HG02884 (cell line): ENCODE measurements at regions not wholly inside any gene's neighbourhood (a gene's known extent, or its start where the extent isn't known, plus 50 kb on each side); places are given as distances from the start of the nearest gene placed in this dataset.
"Not testable (repeated sequence)": the region's sequence is repeated elsewhere in the genome, so short reads cannot be mapped to it uniquely, and the experiment has no call there.

Source experiments
- ATAC-seq: cut with Tn5 transposase; IDR thresholded peaks from one replicate; pipeline ENCODE4 v1.9.1; 2021; ENCODE audit warnings: mild to moderate bottlenecking, moderate library complexity; ENCODE audit not compliant: unreplicated experiment

DNA sequence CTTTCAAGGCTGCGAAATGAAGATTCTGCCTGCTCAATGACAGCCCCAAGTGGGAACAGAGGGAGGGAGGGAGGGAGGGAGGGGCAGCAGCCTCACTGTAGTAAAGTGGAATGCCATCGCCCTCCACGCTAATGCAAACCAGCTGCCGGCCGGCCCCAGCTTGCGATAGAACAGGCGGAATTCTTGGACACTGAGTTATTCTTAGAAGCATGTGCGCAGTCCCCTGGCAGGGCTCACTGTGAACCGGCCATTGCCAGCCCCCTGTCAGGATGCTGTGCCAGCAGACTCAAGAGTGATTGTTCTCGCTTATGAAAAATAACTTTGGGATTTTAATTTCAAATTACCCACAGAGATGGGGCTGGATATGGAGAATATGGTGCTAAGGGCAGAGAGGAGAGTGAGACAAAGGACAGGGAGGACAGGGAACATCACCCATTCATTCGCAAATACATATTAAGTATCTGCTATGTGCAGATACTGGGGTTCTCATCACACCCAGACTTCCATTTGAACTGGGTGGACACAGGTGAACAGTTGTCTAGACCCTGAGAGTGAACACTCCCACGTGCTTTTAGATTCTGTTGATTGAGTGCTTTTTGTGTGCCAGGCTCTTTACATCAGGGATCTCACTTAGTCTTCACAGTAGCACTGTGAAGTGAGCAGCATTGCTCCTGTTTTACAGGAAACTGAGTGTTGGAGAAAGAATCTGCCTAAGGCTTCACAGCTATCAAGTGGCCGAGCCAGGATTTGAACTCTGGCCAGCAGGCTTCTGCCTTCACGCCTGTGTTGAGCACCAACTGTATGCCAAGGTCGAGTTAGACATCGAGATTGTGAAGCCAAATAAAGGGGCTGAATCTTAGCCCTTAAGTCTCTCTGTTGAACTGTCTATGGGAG lies 192.9 kb downstream of the C12orf75 start:
- no peak for ATAC-seq

- no peak for ATAC-seq
Observed at GRCh38 chr12:105524961-105525360, 194.5 kb downstream of the C12orf75 start.

- ATAC-seq, result no peak
Observed at GRCh38 chr12:105534068-105534467, 203.6 kb downstream of the C12orf75 start.

DNA sequence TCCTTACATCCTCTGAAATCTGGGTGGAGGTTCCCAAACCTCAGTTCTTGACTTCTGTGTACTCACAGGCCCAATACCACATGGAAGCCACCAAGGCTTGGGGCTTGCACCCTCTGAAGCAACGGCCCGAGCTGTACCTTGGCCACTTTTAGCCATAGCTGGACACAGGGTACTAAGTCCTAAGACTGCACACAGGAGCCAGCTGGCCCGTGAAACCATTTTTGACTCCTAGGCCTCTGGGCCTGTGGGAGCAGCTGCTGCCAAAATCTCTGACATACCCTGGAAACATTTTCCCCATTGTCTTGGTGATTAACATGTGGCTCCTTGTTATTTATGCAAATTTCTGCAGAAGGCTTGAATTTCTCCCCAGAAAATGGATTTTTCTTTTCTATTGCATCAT lies 204.5 kb downstream of the C12orf75 start:
- not testable (repeated sequence) for ATAC-seq

DNA sequence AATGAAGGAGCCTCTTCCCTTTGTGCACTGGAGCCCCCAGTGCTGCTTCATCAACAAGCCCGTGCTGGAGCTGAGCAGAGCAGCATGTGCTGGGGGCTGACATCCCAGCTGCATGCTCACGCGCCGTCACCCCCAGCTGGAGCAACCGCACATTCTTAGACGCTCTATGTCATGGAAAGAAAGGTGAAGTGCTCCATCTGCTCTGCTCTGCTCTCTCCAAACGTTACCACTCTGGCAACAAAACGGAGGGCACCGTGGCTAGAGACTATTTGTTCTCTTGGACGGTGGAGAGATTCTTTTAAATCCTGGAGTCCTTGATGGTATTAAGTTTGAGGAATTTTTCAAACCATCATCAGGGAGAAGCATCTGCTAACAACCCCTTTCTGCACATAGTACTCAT lies 208.4 kb downstream of the C12orf75 start:
- ATAC-seq, result no peak

DNA sequence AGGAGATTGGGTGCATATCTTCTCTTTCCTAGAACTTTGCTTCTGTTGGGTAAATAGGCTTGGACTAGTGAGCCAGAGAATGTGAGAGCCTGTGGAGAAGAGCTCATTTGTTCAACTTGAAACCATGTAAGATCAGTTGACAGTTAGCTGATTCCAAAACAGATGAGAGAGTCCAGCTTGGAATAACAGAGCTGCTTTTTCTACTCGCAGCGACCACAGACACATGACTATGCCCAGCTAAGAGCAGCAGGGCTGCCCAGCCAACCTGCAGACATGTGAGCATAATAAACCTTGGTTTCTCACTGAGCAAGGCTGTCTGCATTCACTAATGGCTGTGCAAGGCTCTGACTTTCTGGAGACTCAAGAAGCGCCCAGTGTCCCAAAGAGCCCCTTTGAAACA lies 209.2 kb downstream of the C12orf75 start:
- no peak for ATAC-seq

GRCh38 chr12:105547786-105548185 lies 217.3 kb downstream of the C12orf75 start:
- ATAC-seq, result no peak

DNA sequence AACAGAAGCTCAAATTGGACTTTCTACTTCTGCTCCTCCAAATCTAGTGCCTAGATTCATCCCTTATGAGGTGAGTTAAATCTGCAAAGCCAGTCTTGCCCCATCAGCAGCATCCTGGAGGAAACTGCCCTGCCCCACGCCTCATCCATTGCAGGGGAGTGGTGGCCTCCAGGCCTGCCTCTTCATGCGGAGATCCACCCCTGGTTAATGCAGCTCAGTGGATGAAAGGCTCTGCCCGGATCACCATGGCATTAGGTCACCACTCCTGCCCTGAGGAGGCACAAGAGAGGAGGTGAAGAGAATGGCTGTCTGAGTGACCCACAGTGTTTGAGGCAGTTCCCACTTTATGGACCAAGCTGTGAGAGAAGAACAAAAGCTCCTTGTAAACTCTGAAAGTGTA lies 218.1 kb downstream of the C12orf75 start:
- no peak for ATAC-seq

DNA sequence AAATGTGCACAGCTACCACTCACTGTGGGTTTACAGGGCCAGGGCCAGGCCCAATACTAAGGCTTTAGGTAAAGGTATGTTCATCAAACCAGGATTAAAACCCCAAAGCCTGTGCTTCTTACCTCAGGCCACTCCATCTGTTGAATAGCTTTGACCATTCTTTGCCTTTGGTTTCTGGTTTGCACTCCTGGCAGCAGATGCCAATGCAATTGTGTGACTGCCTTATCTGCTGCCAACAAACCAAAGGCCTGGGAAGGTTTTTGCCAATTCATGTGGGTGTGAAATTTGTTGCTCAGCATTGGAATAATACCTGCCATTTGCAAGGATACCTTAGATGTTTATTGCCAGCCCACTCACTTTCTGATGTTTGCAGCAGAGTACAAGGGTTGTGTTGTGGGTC lies 221.6 kb downstream of the C12orf75 start:
- no peak for ATAC-seq

- ATAC-seq, result no peak
Observed at GRCh38 chr12:105554223-105554678, 223.8 kb downstream of the C12orf75 start.

- ATAC-seq, result no peak
Observed at GRCh38 chr12:105554856-105555255, 224.4 kb downstream of the C12orf75 start.

GRCh38 chr12:105555556-105556295 lies 225.2 kb downstream of the C12orf75 start:
- no peak for ATAC-seq

GRCh38 chr12:105559310-105559709 lies 228.8 kb downstream of the C12orf75 start:
- no peak for ATAC-seq

GRCh38 chr12:105561546-105562198 lies 231.2 kb downstream of the C12orf75 start:
- ATAC-seq, result no peak

DNA sequence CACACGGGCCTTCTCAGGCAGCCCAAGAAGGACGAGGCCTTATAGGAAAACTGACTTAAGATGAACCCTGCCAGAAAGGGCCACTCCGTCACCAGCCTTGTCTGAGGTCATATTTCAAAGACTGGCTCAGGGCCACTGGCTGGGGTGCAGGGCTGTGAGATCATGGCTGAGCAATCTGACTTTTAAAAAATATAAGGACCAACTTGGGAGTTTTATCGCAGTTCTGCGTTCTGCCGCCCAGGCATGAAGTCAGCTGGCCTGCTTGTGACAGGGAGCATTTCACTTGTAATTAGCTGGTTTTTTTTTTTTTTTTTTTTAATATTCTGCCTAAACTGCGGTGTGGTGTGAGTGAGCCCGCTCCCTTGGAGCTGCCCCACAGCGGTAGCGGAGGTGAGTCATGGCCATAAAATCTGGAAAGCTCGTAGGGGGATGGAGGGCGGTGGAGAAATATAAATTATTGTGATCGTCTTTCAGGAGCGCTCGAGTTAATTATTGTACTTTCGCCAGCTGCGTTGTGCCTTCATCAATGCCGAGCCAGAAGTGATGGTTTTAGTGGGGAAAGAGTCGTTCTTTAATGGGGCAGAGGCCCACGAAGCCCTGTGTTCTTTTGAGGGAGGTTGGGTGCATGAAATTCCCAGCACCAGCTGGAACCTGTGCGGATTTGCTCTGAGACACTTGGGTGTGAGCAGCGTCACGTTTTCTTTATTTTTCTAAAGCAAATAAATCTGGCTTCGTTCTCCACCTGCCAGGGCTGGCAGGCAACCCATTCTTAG lies 231.9 kb downstream of the C12orf75 start:
- ATAC-seq, result no peak

- ATAC-seq, result no peak
Observed at GRCh38 chr12:105567061-105567460, 236.6 kb downstream of the C12orf75 start.

DNA sequence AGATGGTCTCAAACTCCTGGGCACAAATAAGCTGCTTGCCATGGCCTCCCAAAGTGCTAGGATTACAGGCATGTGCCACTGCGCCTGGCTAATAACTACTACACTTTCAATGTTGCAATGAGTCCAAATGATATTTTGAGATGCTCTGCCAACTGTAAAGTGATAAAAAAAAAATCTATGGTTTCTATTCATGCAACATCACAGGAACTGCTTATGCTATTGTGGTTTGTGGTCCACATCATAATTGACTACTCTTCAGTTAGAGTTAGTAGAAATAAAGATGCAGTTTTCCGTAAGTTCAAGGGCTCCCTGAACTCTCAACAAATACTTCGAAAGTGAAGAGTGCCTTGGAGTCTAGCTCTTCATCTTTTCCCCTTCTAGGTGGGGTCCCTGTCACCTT lies 239.4 kb downstream of the C12orf75 start:
- ATAC-seq, result no peak

DNA sequence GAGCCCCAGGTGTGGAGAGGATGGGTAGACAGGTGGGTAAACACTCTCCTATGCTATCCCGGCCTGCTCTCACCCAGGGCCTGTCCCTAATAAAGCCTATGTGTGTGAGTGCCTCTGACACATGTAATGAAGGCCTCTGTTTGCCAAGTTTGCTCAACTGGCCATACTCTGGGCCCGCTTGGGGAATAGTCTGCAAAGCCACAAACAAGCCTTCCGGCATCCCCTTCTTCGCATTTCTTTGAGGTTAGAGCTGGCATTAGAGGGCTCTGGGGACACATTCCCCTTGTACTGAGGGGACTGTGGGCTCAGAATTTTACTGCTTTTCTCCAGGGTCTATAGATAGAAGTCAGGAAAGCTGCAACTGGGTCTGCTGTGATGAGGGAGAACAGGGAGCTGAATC lies 240.5 kb downstream of the C12orf75 start:
- ATAC-seq, result no peak

GRCh38 chr12:105573574-105573973 lies 243.1 kb downstream of the C12orf75 start:
- ATAC-seq, result no peak

GRCh38 chr12:105574056-105574715 lies 243.7 kb downstream of the C12orf75 start:
- ATAC-seq, result no peak
